Suprapubic skin (tissue), 4 donors: ENCODE measurements at regions not wholly inside any gene's neighbourhood (a gene's known extent, or its start where the extent isn't known, plus 50 kb on each side); places are given as distances from the start of the nearest gene placed in this dataset.
"Not testable (repeated sequence)": the region's sequence is repeated elsewhere in the genome, so short reads cannot be mapped to it uniquely, and the experiment has no call there.

ENCODE experiments used
- DNase-seq, 2 donors: peaks; one replicate each; pipeline ENCODE4 v3.0.0-alpha.2; 2019; ENCODE audit warnings: low spot score in 2 of 2
- H3K27ac ChIP-seq: fragments of 200-600 bp; sonication (generic); one replicate; pipeline ENCODE4 v1.5.1; 2019
- H3K27me3 ChIP-seq: fragments of 200-600 bp; sonication (generic); one replicate; pipeline ENCODE4 v1.5.1; 2019
- H3K36me3 ChIP-seq: fragments of 200-600 bp; sonication (generic); one replicate; pipeline ENCODE4 v1.5.1; 2019
- H3K4me1 ChIP-seq: fragments of 200-600 bp; sonication (generic); one replicate; pipeline ENCODE4 v1.5.1; 2019
- H3K4me3 ChIP-seq: fragments of 200-600 bp; sonication (generic); one replicate; pipeline ENCODE4 v1.5.1; 2019; ENCODE audit warnings: mild to moderate bottlenecking
- H3K9me3 ChIP-seq: fragments of 200-600 bp; sonication (generic); one replicate; pipeline ENCODE4 v1.5.1; 2019
- CTCF ChIP-seq, 2 donors: fragments of 200-600 bp in 1 of 2; fragments of 450-650 bp in 1 of 2; sonication (generic) in 1 of 2; IDR thresholded peaks; one replicate each; pipeline ENCODE4 v1.5.1; 2016 to 2019; ENCODE audit warnings: antibody characterized with exemption in 2 of 2, mild to moderate bottlenecking in 1 of 2, moderate library complexity in 1 of 2
- EP300 ChIP-seq: sonication (generic); formaldehyde crosslinking; IDR thresholded peaks from one replicate; pipeline ENCODE4 v1.6.1; 2017; ENCODE audit warnings: antibody characterized with exemption
- POLR2A ChIP-seq, 2 donors: fragments of 450-650 bp; IDR thresholded peaks; one replicate each; pipeline ENCODE4 v1.6.1; 2017; ENCODE audit warnings: antibody characterized with exemption in 2 of 2, mild to moderate bottlenecking in 2 of 2, moderate library complexity in 2 of 2
- POLR2AphosphoS5 ChIP-seq, 3 donors: sonication (generic); formaldehyde crosslinking; IDR thresholded peaks; one replicate each; pipeline ENCODE4 v1.6.1; 2017; ENCODE audit warnings: antibody characterized with exemption in 3 of 3
- WGBS: methylation state at CpG from one replicate; pipeline ENCODE4 v1.1.5; 2018; 5-methylcytosine and 5-hydroxymethylcytosine counted together

GRCh38 chr14:71789005-71789404, 143.2 kb upstream of the RGS6 start:
- Histone ChIP-seq H3K36me3 (no peaks in the 10 kb centered on the region), H3K27me3 (no peaks in the 10 kb centered on the region), H3K4me3 (no peak overlapping the region), H3K9me3 (no peaks in the 10 kb centered on the region), H3K27ac (no peak overlapping the region), H3K4me1 (no peaks in the 10 kb centered on the region)
- 48% methylated on average over 1 of the region's 1 CpG for WGBS
- no peak for DNase-seq
- TF ChIP-seq POLR2AphosphoS5 (IDR thresholded peaks at IDR 0.05): no peak
- no peak for TF ChIP-seq CTCF (IDR thresholded peaks at IDR 0.05)

GRCh38 chr14:71799841-71800240, 132.4 kb upstream of the RGS6 start:
- TF ChIP-seq POLR2A (IDR thresholded peaks at IDR 0.05) (no peak), POLR2AphosphoS5 (IDR thresholded peaks at IDR 0.05) (no peak), EP300 (no peak), CTCF (IDR thresholded peaks at IDR 0.05) (no peak)
- Histone ChIP-seq H3K36me3 (no peaks in the 10 kb centered on the region), H3K27ac (no peak overlapping the region), H3K4me3 (no peak overlapping the region), H3K27me3 (no peaks in the 10 kb centered on the region), H3K4me1 (no peaks in the 10 kb centered on the region), H3K9me3 (no peaks in the 10 kb centered on the region)
- 62% methylated on average over 1 of the region's 1 CpG for WGBS
- no peak for DNase-seq

- 81% methylated on average over 4 of the region's 4 CpGs for WGBS
Observed at GRCh38 chr14:71800878-71801277, 131.4 kb upstream of the RGS6 start.

GRCh38 chr14:71803539-71804260, 128.5 kb upstream of the RGS6 start:
- Histone ChIP-seq H3K9me3 (no peaks in the 10 kb centered on the region), H3K27me3 (no peaks in the 10 kb centered on the region), H3K27ac (no peak overlapping the region), H3K4me3 (no peak overlapping the region), H3K4me1 (no peaks in the 10 kb centered on the region), H3K36me3 (no peaks in the 10 kb centered on the region)
- no peak for DNase-seq
- no peak for TF ChIP-seq POLR2AphosphoS5 (IDR thresholded peaks at IDR 0.05)
- no peak for TF ChIP-seq POLR2A (IDR thresholded peaks at IDR 0.05)
- no peak for TF ChIP-seq EP300
- no peak for TF ChIP-seq CTCF (IDR thresholded peaks at IDR 0.05)
- 80% methylated on average over 3 of the region's 3 CpGs for WGBS

More at GRCh38 chr14:71800878-71801277, 131.4 kb upstream of the RGS6 start:
- Histone ChIP-seq H3K4me1 (no peaks in the 10 kb centered on the region), H3K27me3 (no peaks in the 10 kb centered on the region), H3K4me3 (no peak overlapping the region), H3K27ac (no peak overlapping the region), H3K9me3 (no peaks in the 10 kb centered on the region), H3K36me3 (no peaks in the 10 kb centered on the region)
- TF ChIP-seq EP300 (no peak), POLR2AphosphoS5 (IDR thresholded peaks at IDR 0.05) (no peak), CTCF (IDR thresholded peaks at IDR 0.05) (no peak), POLR2A (IDR thresholded peaks at IDR 0.05) (no peak)
- no peak for DNase-seq

GRCh38 chr14:71804992-71805391, 127.2 kb upstream of the RGS6 start:
- no peaks in the 10 kb centered on the region for H3K36me3 ChIP-seq
- H3K27ac ChIP-seq: no peak overlapping the region
- DNase-seq: no peak
- H3K9me3 ChIP-seq: no peaks in the 10 kb centered on the region
- H3K4me3 ChIP-seq: no peak overlapping the region
- H3K27me3 ChIP-seq: no peaks in the 10 kb centered on the region
- WGBS: 80% methylated on average over 2 of the region's 2 CpGs
- no peaks in the 10 kb centered on the region for H3K4me1 ChIP-seq
- TF ChIP-seq EP300 (no peak), CTCF (IDR thresholded peaks at IDR 0.05) (no peak), POLR2AphosphoS5 (IDR thresholded peaks at IDR 0.05) (no peak), POLR2A (IDR thresholded peaks at IDR 0.05) (no peak)

GRCh38 chr14:71807049-71807448, 125.2 kb upstream of the RGS6 start:
- not testable (repeated sequence) for H3K36me3 ChIP-seq, H3K9me3 ChIP-seq, DNase-seq, H3K27me3 ChIP-seq, H3K4me3 ChIP-seq, H3K27ac ChIP-seq, H3K4me1 ChIP-seq
- 62% methylated on average over 4 of the region's 4 CpGs for WGBS

- H3K4me1 ChIP-seq, H3K9me3 ChIP-seq, H3K4me3 ChIP-seq, H3K36me3 ChIP-seq, DNase-seq, H3K27me3 ChIP-seq, H3K27ac ChIP-seq: not testable (repeated sequence)
- 72% methylated on average over 4 of the region's 4 CpGs for WGBS
Observed at GRCh38 chr14:71810800-71811199, 121.4 kb upstream of the RGS6 start.
